ENCODE measurements at regions not wholly inside any gene's neighbourhood (a gene's known extent, or its start where the extent isn't known, plus 50 kb on each side); places are given as distances from the start of the nearest gene placed in this dataset.
A peak's percentile ranks its signal among the peaks of the same experiment; 100 is the strongest.

GRCh38 chr10:107480781-107481180, 316.3 kb upstream of the SORCS1 start (continued):
- TF ChIP-seq, protein P1, sequence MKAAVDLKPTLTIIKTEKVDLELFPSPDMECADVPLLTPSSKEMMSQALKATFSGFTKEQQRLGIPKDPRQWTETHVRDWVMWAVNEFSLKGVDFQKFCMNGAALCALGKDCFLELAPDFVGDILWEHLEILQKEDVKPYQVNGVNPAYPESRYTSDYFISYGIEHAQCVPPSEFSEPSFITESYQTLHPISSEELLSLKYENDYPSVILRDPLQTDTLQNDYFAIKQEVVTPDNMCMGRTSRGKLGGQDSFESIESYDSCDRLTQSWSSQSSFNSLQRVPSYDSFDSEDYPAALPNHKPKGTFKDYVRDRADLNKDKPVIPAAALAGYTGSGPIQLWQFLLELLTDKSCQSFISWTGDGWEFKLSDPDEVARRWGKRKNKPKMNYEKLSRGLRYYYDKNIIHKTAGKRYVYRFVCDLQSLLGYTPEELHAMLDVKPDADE (IDR thresholded peaks at IDR 0.05): no peak
- TF ChIP-seq EZH2 (IDR thresholded peaks at IDR 0.05; ENCODE audit: low read depth, unreplicated experiment): no peak

DNA sequence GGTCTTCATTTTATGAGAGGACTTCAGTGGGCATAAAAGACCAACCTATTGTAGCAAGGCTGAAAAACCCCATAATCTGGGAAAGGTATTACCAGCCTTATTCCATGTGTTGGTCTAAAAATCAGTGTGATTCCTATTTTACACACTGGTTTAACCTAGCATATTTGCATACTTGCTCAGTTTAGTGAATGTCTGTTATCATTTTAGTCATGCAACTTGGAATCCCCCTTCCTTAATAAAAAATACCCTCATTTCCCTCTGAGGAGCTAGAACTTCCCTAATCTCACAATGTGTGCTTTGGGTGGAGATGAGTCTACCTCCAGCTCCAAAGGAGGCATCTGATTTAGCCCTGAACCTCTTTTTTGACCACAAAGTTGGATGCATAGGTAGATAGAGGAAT, 312.8 kb upstream of the SORCS1 start:
- Mint-ChIP-seq H3K9me3 (peaks cover 8% of the 10 kb centered on the region), H3K27me3 (ENCODE audit: insufficient read depth, low read depth, poor library complexity) (no peaks in the 10 kb centered on the region), H3K4me1 (no peaks in the 10 kb centered on the region), H3K4me3 (no peak overlapping the region), H3K36me3 (ENCODE audit: low read depth) (peaks cover 8% of the 10 kb centered on the region), H3K27ac (no peak overlapping the region)
- H4K20me1 ChIP-seq (replicated peaks; ENCODE audit: insufficient read depth): no peaks in the 10 kb centered on the region
- H3F3A ChIP-seq (replicated peaks; ENCODE audit: low read depth): no peaks in the 10 kb centered on the region
- no peak for TF ChIP-seq ZNF331 (CRISPR knock-in tag; IDR thresholded peaks at IDR 0.05; ENCODE audit: low read depth)
- TF ChIP-seq STAT1 (IDR thresholded peaks at IDR 0.05; ENCODE audit: unreplicated experiment): no peak
- no peak for TF ChIP-seq NANOG (IDR thresholded peaks at IDR 0.05; ENCODE audit: borderline replicate concordance)
- TF ChIP-seq EZH2phosphoT487 (IDR thresholded peaks at IDR 0.05; ENCODE audit: unreplicated experiment): no peak
- TF ChIP-seq, protein P1 (IDR thresholded peaks at IDR 0.05): no peak
- no peaks in the 10 kb centered on the region for H3K27me3 ChIP-seq (ENCODE audit: insufficient read depth)
- no peak overlapping the region for H3K4me2 ChIP-seq
- no peak overlapping the region for H3K4me3 ChIP-seq
- no peaks in the 10 kb centered on the region for H3K9me2 ChIP-seq (ENCODE audit: insufficient read depth)
- no peak overlapping the region for H3K27ac ChIP-seq (ENCODE audit: low read depth)
- H3K79me2 ChIP-seq (replicated peaks; ENCODE audit: insufficient read depth): no peaks in the 10 kb centered on the region
- no peak overlapping the region for H2AFZ ChIP-seq
- no peaks in the 10 kb centered on the region for H3K36me3 ChIP-seq (ENCODE audit: insufficient read depth)
- ATAC-seq: no peak
- DNase-seq (ENCODE audit: low spot score): no peak
- H3K4me1 ChIP-seq (ENCODE audit: insufficient read depth): no peaks in the 10 kb centered on the region; the same call in 1 of the 2 replicates

- Histone ChIP-seq H3K4me2 (no peak overlapping the region), H3K27ac (ENCODE audit: low read depth) (no peak overlapping the region), H3K4me3 (no peak overlapping the region), H3K79me2 (replicated peaks; ENCODE audit: insufficient read depth) (no peaks in the 10 kb centered on the region), H3K9me2 (ENCODE audit: insufficient read depth) (no peaks in the 10 kb centered on the region), H2AFZ (peak overlapping the region; percentile 52; the same call in 1 of the 2 replicates), H3K36me3 (ENCODE audit: insufficient read depth) (no peaks in the 10 kb centered on the region), H3K4me1 (ENCODE audit: insufficient read depth) (no peaks in the 10 kb centered on the region; the same call in 1 of the 2 replicates), H3K27me3 (ENCODE audit: insufficient read depth) (no peaks in the 10 kb centered on the region), H4K20me1 (replicated peaks; ENCODE audit: insufficient read depth) (no peaks in the 10 kb centered on the region), H3F3A (replicated peaks; ENCODE audit: low read depth) (no peaks in the 10 kb centered on the region)
- Mint-ChIP-seq H3K27me3 (ENCODE audit: insufficient read depth, low read depth, poor library complexity) (no peaks in the 10 kb centered on the region), H3K36me3 (ENCODE audit: low read depth) (peaks cover 3% of the 10 kb centered on the region; the same call in 1 of the 3 replicates), H3K27ac (no peak overlapping the region), H3K4me3 (no peak overlapping the region), H3K4me1 (no peaks in the 10 kb centered on the region), H3K9me3 (peaks cover 4% of the 10 kb centered on the region; the same call in 1 of the 3 replicates)
- ATAC-seq (no peak), DNase-seq (ENCODE audit: low spot score) (no peak)
- TF ChIP-seq POLR2AphosphoS5 (IDR thresholded peaks at IDR 0.05; ENCODE audit: low read depth) (no peak), JUNB (IDR thresholded peaks at IDR 0.05; ENCODE audit: unreplicated experiment) (no peak), EZH2 (IDR thresholded peaks at IDR 0.05; ENCODE audit: low read depth, unreplicated experiment) (no peak), CREB1 (CRISPR knock-in tag; IDR thresholded peaks at IDR 0.05; ENCODE audit: low read depth) (no peak), STAT1 (IDR thresholded peaks at IDR 0.05; ENCODE audit: unreplicated experiment) (no peak), ZNF331 (CRISPR knock-in tag; IDR thresholded peaks at IDR 0.05; ENCODE audit: low read depth) (no peak), EZH2phosphoT487 (IDR thresholded peaks at IDR 0.05; ENCODE audit: unreplicated experiment) (no peak), NANOG (IDR thresholded peaks at IDR 0.05; ENCODE audit: borderline replicate concordance) (no peak), ZNF114 (CRISPR knock-in tag; IDR thresholded peaks at IDR 0.05) (no peak), CTCF (conservative IDR thresholded peaks at IDR 0.05; ENCODE audit: low read depth in 2 of 2) (no peak)
- TF ChIP-seq, protein P2, sequence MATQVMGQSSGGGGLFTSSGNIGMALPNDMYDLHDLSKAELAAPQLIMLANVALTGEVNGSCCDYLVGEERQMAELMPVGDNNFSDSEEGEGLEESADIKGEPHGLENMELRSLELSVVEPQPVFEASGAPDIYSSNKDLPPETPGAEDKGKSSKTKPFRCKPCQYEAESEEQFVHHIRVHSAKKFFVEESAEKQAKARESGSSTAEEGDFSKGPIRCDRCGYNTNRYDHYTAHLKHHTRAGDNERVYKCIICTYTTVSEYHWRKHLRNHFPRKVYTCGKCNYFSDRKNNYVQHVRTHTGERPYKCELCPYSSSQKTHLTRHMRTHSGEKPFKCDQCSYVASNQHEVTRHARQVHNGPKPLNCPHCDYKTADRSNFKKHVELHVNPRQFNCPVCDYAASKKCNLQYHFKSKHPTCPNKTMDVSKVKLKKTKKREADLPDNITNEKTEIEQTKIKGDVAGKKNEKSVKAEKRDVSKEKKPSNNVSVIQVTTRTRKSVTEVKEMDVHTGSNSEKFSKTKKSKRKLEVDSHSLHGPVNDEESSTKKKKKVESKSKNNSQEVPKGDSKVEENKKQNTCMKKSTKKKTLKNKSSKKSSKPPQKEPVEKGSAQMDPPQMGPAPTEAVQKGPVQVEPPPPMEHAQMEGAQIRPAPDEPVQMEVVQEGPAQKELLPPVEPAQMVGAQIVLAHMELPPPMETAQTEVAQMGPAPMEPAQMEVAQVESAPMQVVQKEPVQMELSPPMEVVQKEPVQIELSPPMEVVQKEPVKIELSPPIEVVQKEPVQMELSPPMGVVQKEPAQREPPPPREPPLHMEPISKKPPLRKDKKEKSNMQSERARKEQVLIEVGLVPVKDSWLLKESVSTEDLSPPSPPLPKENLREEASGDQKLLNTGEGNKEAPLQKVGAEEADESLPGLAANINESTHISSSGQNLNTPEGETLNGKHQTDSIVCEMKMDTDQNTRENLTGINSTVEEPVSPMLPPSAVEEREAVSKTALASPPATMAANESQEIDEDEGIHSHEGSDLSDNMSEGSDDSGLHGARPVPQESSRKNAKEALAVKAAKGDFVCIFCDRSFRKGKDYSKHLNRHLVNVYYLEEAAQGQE (IDR thresholded peaks at IDR 0.05; ENCODE audit: unreplicated experiment): no peak
- TF ChIP-seq, protein P1 (IDR thresholded peaks at IDR 0.05): no peak
Measured at GRCh38 chr10:107476408-107476807, 311.9 kb upstream of the SORCS1 start.

Measured in GM23338 (cell line).